ENCODE measurements at regions not wholly inside any gene's neighbourhood (a gene's known extent, or its start where the extent isn't known, plus 50 kb on each side); places are given as distances from the start of the nearest gene placed in this dataset.

GRCh38 chr2:57943315-57943714, 103.3 kb upstream of the VRK2 start:
- DNase-seq (no peak), ATAC-seq (no peak)

GRCh38 chr2:57947398-57947797, 99.2 kb upstream of the VRK2 start:
- intact Hi-C loops (cut with DNase I): no loop called here
- H3K27me3 ChIP-seq: no peaks in the 10 kb centered on the region
- no peak overlapping the region for H3K4me3 ChIP-seq
- no peaks in the 10 kb centered on the region for H3K4me1 ChIP-seq
- DNase-seq (no peak), ATAC-seq (no peak)
- no peaks in the 10 kb centered on the region for H3K9me3 ChIP-seq
- no peak overlapping the region for H3K27ac ChIP-seq
- TF ChIP-seq CTCF (IDR thresholded peaks at IDR 0.05): no peak
- no peaks in the 10 kb centered on the region for H3K36me3 ChIP-seq (replicated peaks in 1 of 2; ENCODE audit: insufficient read depth in 1 of 2, low read depth in 2 of 2)

More at GRCh38 chr2:57943315-57943714, 103.3 kb upstream of the VRK2 start:
- no peaks in the 10 kb centered on the region for H3K9me3 ChIP-seq
- no peak overlapping the region for H3K27ac ChIP-seq
- TF ChIP-seq CTCF (IDR thresholded peaks at IDR 0.05): no peak
- TF ChIP-seq POLR2A (IDR thresholded peaks at IDR 0.05): no peak
- no peaks in the 10 kb centered on the region for H3K36me3 ChIP-seq (replicated peaks in 1 of 2; ENCODE audit: insufficient read depth in 1 of 2, low read depth in 2 of 2)
- no peaks in the 10 kb centered on the region for H3K27me3 ChIP-seq
- no peak overlapping the region for H3K4me3 ChIP-seq
- no peaks in the 10 kb centered on the region for H3K4me1 ChIP-seq
- intact Hi-C loops (cut with DNase I): no loop called here

GRCh38 chr2:57954020-57954419, 92.6 kb upstream of the VRK2 start:
- Histone ChIP-seq H3K27ac (no peak overlapping the region), H3K27me3 (no peaks in the 10 kb centered on the region), H3K4me3 (no peak overlapping the region), H3K4me1 (no peaks in the 10 kb centered on the region), H3K36me3 (replicated peaks in 1 of 2; ENCODE audit: insufficient read depth in 1 of 2, low read depth in 2 of 2) (no peaks in the 10 kb centered on the region), H3K9me3 (no peaks in the 10 kb centered on the region)
- TF ChIP-seq POLR2A (IDR thresholded peaks at IDR 0.05) (no peak), CTCF (IDR thresholded peaks at IDR 0.05) (no peak)
- no peak for ATAC-seq
- no peak for DNase-seq
- intact Hi-C loops (cut with DNase I): no loop called here
- 84 to 90% methylated on average over 1 of the region's 1 CpG for WGBS, 2 donors

GRCh38 chr2:57957238-57957637, 89.4 kb upstream of the VRK2 start:
- WGBS, 2 donors: 74 to 85% methylated on average over 3 of the region's 3 CpGs
- H3K4me3 ChIP-seq: no peak overlapping the region
- ATAC-seq (no peak), DNase-seq (no peak)
- intact Hi-C loops (cut with DNase I): no loop called here
- no peaks in the 10 kb centered on the region for H3K9me3 ChIP-seq
- no peak for TF ChIP-seq CTCF (IDR thresholded peaks at IDR 0.05)
- no peak for TF ChIP-seq POLR2A (IDR thresholded peaks at IDR 0.05)
- H3K4me1 ChIP-seq: no peaks in the 10 kb centered on the region
- H3K27me3 ChIP-seq: no peaks in the 10 kb centered on the region
- no peak overlapping the region for H3K27ac ChIP-seq
- no peaks in the 10 kb centered on the region for H3K36me3 ChIP-seq (replicated peaks in 1 of 2; ENCODE audit: insufficient read depth in 1 of 2, low read depth in 2 of 2)

- 50 to 61% methylated on average over 7 of the region's 7 CpGs for WGBS, 2 donors
These were observed 87.2 kb upstream of the VRK2 start for GRCh38 chr2:57959390-57959789.

More at GRCh38 chr2:57959390-57959789, 87.2 kb upstream of the VRK2 start:
- DNase-seq (no peak), ATAC-seq (no peak)
- Histone ChIP-seq H3K27ac (no peak overlapping the region), H3K9me3 (no peaks in the 10 kb centered on the region), H3K4me3 (no peak overlapping the region), H3K27me3 (no peaks in the 10 kb centered on the region), H3K36me3 (replicated peaks in 1 of 2; ENCODE audit: insufficient read depth in 1 of 2, low read depth in 2 of 2) (no peaks in the 10 kb centered on the region), H3K4me1 (no peaks in the 10 kb centered on the region)
- intact Hi-C loops (cut with DNase I): no loop called here
- no peak for TF ChIP-seq POLR2A (IDR thresholded peaks at IDR 0.05)
- no peak for TF ChIP-seq CTCF (IDR thresholded peaks at IDR 0.05)
